Brain microvascular endothelial cell (primary cell): ENCODE measurements at regions not wholly inside any gene's neighbourhood (a gene's known extent, or its start where the extent isn't known, plus 50 kb on each side); places are given as distances from the start of the nearest gene placed in this dataset.
A peak's percentile ranks its signal among the peaks of the same experiment; 100 is the strongest.

Experiments used
- DNase-seq: peaks from one replicate; pipeline ENCODE4 v3.0.0-alpha.2; 2020
- H3K27ac ChIP-seq: fragments of 250-450 bp; sonication (Bioruptor Pico); 2 replicates; pipeline ENCODE4 v1.5.1; 2020; ENCODE audit warnings: mild to moderate bottlenecking, moderate library complexity
- H3K27me3 ChIP-seq: fragments of 250-450 bp; sonication (Bioruptor Pico); replicated peaks from 2 replicates; pipeline ENCODE4 v1.5.1; 2020; ENCODE audit warnings: mild to moderate bottlenecking
- H3K36me3 ChIP-seq: fragments of 250-450 bp; sonication (Bioruptor Pico); replicated peaks from 2 replicates; pipeline ENCODE4 v1.5.1; 2020; ENCODE audit warnings: mild to moderate bottlenecking
- H3K4me3 ChIP-seq: 2 replicates; pipeline ENCODE4 v1.5.1; 2011; ENCODE audit warnings: low read depth, mild to moderate bottlenecking, control low read depth, low read length, moderate library complexity
- in situ Hi-C: cut with HindIII; loops from 2 replicates; pipeline ENCODE4 v1.10.0; 2017; ENCODE audit warnings: low sequenced_read_pairs, low pct_ligation_motif_present
- TF ChIP-seq, protein P1 (sequence below): IDR thresholded peaks from 2 replicates; pipeline ENCODE4 v1.5.1; 2011; ENCODE audit warnings: low read depth, mild to moderate bottlenecking, moderate library complexity, low read length, control low read depth, inconsistent platforms; ENCODE audit errors: missing control alignments

DNA sequence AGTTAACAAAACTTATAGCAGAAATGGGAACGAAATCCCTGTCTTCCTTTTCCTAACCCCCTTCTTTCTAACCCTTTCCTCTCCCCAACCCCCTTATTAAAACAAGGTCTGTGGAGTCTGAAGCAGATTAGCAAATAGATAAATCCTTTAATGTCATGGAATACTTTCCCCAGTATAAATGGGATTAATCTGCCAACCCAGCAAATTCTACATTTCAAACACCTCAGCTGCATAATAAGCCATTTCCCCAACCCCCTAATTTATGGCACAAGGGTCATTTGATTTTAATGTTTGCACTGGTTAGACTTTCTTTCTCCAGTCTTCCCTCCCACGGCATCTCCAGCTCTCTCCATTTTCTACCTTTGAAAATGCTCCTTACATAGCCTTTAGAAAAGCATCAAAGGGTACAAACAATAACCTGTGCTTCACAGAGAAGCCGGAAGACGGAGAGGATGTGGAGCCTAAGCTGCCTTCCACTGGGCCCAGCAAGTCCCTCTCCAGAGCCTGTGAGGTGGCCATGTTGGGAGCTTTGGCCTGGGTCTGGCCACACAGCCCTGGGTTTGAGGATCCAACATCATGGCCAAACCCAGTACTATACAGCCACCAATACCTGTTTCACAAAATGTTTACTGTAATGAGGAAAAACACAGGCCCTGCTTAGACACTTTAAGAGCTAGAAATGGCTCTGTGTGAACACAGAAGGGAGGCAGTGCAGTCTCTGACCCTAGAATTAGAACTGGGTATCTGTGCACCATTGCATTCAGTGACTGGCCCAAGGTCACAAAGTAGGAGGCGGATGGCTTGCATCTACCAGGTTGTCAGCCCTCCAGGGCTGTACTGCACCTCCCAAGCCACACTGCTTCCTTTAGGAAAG, 56.9 kb upstream of the SPRY1 start:
- Histone ChIP-seq H3K27ac (peak overlapping the region; percentile 21), H3K4me3 (no peak overlapping the region), H3K36me3 (no peaks in the 10 kb centered on the region), H3K27me3 (no peaks in the 10 kb centered on the region)
- TF ChIP-seq, protein P1, sequence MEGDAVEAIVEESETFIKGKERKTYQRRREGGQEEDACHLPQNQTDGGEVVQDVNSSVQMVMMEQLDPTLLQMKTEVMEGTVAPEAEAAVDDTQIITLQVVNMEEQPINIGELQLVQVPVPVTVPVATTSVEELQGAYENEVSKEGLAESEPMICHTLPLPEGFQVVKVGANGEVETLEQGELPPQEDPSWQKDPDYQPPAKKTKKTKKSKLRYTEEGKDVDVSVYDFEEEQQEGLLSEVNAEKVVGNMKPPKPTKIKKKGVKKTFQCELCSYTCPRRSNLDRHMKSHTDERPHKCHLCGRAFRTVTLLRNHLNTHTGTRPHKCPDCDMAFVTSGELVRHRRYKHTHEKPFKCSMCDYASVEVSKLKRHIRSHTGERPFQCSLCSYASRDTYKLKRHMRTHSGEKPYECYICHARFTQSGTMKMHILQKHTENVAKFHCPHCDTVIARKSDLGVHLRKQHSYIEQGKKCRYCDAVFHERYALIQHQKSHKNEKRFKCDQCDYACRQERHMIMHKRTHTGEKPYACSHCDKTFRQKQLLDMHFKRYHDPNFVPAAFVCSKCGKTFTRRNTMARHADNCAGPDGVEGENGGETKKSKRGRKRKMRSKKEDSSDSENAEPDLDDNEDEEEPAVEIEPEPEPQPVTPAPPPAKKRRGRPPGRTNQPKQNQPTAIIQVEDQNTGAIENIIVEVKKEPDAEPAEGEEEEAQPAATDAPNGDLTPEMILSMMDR: no peak
- in situ Hi-C loops: no loop called here
- DNase-seq: no peak

DNA sequence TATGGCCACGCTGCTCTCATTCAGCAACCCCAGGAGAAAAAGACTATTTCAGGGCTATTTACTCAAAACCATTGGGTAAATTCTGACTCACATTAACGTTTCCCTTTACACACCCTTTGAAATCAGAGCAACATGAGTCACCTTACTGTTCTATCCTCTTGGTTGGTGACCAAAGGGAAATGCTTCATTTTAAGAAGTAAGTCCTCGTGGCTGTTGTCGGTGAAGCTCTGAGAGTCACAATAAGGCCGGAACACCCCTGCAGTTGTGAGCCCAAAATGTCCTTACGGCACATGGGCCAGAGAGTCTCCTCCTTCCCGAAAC, 56.3 kb upstream of the SPRY1 start:
- peak overlapping the region; percentile 23 for H3K27ac ChIP-seq
- DNase-seq: peak; percentile 61
- no peaks in the 10 kb centered on the region for H3K36me3 ChIP-seq
- TF ChIP-seq, protein P1: no peak
- H3K4me3 ChIP-seq: no peak overlapping the region
- in situ Hi-C loops: no loop called here
- no peaks in the 10 kb centered on the region for H3K27me3 ChIP-seq

DNA sequence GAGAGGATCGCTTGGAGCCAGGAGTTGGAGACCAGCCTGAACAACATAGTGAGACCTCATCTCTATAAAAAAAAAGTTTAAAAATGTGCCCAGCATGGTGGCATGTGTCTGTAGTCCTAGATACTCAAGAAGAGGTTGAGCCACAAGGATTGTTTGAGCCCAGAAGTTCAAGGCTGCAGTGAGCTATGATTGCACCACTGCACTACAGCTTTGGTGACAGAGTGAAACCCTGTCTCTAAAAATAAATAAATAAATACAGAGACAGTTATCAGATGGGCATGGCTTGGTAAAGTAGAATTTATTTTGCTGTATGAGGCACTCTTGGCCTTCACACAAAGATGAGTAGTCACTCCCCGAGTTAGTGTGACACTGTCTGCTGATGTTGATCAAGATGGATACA, 54.1 kb upstream of the SPRY1 start:
- Histone ChIP-seq H3K27me3 (no peaks in the 10 kb centered on the region), H3K4me3 (no peak overlapping the region), H3K36me3 (no peaks in the 10 kb centered on the region), H3K27ac (no peak overlapping the region)
- in situ Hi-C loops: no loop called here
- no peak for DNase-seq
- TF ChIP-seq, protein P1: no peak

DNA sequence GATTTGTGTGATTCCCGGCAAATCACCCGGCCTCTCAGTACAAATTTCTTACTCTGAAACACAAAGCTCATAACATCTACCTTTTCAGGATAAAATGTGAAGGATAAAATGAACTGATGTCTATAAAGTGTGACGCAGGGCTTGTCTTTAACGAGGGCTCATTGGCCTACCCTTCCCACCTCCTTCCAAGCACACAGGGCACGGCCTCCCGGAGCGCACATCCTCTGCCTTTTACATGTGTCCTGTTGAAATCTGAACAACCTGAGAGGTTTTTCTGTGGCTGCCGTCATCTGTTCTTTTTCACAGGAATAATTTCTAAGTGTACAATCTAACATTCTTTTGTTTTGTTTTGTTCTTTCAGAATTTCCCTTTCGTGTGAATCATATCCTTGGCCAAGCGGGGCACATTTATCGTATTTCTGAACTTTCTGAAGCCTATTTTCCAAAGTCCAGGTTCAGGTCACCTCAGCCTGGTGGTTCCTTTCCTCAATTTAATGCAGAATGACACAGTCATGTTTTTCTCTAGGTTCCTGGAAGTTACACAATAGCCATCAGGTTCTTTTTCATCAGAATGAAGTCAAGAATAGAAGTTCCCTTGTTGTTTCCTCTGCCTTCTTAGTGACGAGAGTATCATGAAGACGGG, 53.1 kb upstream of the SPRY1 start:
- Histone ChIP-seq H3K27me3 (no peaks in the 10 kb centered on the region), H3K36me3 (no peaks in the 10 kb centered on the region), H3K27ac (no peak overlapping the region), H3K4me3 (no peak overlapping the region)
- peak; percentile 13 for DNase-seq
- in situ Hi-C loops: no loop called here
- TF ChIP-seq, protein P1: no peak

DNA sequence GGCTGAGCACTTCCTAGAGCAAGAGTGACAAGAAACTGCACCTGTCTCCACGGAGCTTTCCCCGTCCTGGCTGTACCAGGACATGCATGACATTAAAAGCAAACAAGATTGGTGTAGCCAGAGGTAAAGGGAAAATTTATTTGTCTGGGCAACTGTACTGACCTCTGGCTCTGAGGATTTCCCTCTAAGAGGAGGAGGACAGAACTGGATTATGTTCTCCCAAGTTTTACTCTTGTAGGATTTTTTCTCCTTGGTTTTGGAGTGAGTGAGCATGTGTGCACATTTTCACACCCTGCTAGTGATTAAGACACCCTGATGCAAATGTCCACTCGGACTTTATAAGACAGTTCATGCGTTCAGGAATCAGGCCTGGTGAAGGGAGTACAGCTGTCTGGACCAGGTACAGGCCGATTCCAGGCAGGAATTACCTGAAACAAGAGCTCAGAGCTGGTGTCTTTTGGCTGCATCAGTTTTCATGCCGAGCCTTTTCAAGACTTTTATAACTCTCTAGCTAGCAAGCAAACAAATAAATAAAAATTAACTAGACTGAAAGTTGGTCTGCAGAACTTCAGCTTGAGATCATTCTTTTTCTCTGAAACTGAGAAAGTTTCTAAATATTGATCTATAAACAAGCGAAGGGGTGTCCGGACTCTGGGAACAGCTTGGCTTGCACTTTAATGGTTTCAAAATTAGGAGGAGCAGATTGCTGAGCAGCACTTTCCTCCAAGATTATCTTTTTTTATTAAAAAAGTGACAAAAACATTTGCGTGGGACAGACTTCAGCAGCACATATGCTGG, 51.3 kb upstream of the SPRY1 start:
- in situ Hi-C loops: no loop called here
- TF ChIP-seq, protein P1: no peak
- H3K27me3 ChIP-seq: no peaks in the 10 kb centered on the region

More for the DNA sequence above, 51.3 kb upstream of the SPRY1 start:
- no peak overlapping the region for H3K4me3 ChIP-seq
- H3K36me3 ChIP-seq: no peaks in the 10 kb centered on the region
- no peak for DNase-seq
- H3K27ac ChIP-seq: no peak overlapping the region
